NCI-H2029 (cell line): ENCODE measurements at regions not wholly inside any gene's neighbourhood (a gene's known extent, or its start where the extent isn't known, plus 50 kb on each side); places are given as distances from the start of the nearest gene placed in this dataset.
"Not testable (repeated sequence)": the region's sequence is repeated elsewhere in the genome, so short reads cannot be mapped to it uniquely, and the experiment has no call there.

Experiments
- DNase-seq: peaks from one replicate; lab custom pipeline; 2025; lab: John Stamatoyannopoulos, UW

DNA sequence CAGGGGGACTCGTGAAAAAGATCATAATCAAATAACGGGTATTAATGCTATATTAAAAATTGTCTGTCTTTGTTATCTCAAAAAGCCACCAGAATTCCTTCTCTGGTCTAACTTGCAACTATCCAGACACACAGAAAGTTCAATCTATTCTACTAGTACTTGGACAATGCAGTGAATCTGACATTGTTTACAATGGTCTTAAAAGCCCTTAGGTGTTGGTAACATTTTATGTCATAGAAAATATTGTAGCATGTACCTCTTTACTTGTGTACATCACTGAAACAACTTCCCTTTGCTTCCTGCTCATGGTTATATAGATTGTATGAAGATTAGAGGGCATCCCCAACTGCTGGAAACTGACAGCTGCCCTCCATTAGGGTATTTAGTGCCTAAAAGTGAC, 71.1 kb upstream of the PPP3CA start:
- no peak for DNase-seq

DNA sequence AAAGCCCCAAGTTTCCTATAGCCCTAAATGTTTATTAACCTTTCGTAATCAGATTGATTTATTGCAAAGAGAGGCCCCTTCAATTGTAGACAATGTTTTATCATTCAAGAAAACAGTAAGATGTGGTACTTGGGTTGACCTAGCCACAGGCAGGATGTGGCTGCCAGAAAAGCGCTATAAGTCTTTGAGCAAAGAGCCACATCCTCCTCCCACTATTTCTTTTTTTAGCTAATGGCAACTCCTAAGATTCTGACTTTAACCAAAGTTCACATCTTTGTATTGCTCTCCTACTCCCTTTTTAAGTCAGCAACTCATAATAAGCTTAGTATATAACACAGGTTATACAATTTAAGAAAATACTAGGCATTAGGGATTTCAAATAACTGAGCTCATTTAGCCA, 70.7 kb upstream of the PPP3CA start:
- no peak for DNase-seq

DNA sequence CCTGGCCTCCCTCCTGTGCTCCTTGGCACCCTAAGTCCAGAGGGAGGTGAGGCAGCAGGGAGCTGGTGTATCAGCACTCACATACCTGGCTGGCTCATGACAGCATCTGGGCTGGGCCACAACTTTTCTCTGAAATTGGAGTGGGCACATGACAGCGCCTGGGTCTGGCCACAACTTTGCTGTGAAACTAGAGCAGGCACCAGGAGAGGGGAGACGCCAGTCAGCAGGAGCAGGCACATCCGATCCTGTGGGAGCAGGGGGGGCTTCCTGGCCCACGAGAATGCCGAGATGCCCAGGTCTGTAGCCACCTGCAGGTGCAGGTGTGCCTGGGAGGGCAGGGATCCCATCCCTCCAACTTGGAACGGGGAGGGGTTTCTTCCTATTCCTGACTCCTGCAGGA, 69.7 kb upstream of the PPP3CA start:
- no peak for DNase-seq

DNA sequence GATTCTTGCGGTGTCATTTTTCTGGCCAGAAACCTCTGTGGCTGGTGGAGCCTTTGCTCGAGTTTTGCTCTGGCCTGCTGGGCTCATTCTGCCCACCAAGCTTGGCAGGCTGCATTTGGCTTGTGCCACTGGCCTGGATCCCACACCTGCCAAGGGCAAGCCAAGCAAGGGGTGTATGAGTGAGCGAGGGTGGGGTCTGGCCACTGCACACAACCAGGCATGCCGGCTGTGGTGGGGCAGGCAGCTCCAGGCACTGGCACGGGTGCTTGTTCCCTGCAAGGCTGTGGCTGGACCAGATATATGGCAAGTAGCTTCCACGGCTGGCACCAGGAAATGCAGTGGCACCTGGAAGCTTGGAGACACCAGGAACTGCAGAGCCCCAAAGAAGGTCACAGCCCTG, 68.6 kb upstream of the PPP3CA start:
- DNase-seq, result no peak

DNA sequence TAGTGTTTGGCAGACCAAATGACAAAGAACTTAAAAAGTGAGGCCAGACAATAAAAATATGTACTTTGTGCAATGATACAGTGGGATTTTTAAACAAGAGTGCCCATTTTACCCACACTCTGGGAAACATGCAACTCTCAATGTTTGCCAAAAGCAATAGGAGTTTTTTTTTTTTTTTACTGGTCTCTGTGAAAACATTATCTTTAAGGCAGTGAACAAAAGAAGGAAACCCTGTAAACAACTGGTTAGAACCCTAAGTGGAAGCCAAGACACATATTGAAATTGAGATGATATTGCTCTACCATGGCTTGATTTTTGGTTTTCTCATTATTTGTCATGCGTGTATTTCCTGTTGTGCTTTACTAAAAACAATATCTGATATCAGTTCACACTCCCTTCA, 67.2 kb upstream of the PPP3CA start:
- DNase-seq, result peak; percentile 4

DNA sequence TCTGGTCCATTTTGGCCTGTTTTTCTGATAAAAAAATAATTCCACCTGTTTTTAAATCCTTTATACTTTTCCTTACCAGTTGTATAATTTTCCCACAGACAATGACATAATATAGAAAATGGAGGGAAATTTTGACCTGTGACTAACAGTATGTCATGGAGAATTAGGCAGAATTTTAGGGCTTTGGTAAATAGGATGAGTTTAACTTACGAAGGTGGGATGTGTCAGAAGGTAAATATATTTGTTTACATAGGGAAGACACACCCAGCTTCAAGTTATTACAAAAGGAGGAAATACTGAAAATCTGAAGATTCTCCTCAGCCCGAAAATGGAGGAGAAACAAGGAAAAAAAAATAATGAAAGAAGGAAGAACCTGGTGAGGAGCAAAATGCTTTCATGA, 64.6 kb upstream of the PPP3CA start:
- no peak for DNase-seq

DNA sequence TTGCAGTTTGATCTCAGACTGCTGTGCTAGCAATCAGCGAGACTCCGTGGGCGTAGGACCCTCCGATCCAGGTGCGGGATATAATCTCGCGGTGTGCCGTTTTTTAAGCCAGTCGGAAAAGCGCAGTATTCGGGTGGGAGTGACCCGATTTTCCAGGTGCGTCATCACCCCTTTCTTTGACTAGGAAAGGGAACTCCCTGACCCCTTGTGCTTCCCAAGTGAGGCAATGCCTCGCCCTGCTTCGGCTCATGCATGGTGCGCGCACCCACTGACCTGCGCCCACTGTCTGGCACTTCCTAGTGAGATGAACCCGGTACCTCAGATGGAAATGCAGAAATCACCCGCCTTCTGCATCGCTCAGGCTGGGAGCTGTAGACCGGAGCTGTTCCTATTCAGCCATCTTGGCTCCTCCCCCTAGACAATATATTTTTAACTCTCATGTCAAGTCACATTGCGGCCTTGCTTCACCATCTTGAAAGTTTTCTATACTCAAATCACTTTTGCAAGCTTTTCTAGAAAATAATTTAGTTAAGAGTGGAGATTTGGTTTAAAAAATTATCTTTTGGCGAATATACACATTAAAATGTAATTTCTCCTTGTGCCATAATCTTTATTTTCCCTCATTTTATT, 64.1 kb upstream of the PPP3CA start:
- DNase-seq, result not testable (repeated sequence)

DNA sequence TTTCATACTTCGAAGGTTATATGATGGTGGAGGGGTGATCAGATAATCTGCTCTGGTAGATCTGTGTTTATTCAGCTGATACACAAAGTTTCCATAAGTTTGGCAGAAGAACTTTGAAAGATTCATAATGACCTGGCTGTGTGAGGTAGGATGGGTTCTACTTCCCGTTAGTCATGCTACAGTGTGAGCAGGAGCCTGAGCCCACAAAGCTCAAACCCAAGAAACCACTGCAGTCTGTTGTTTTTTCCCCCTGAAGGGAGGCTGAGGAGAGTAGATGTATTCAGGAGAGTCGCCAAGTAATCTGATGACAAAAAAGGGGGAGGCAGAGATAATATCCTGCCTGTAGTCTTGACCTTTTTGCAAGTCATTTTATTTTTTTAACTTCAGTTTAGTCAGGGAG, 52.8 kb upstream of the PPP3CA start:
- DNase-seq, result no peak

DNA sequence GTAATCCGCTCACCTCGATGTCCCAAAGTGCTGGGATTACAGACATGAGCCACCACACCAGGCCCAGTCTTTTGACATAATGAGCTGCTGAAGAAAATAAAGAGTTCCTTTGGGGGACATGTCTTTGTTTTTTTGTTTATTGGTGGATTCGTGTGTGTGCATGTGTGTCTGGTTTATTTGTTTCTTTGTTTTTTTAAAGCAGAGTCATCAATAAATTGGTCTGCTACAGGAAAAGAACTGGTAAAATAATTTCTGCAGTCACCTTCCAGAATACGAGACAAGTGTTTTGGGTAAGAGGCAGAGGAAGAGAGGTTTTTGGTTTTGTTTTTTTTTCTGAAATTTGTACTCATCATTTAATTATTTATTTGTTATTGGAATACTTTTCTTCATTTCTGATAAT, 51.5 kb upstream of the PPP3CA start:
- DNase-seq, result no peak
